CD14-positive monocyte (primary cell): ENCODE measurements at regions not wholly inside any gene's neighbourhood (a gene's known extent, or its start where the extent isn't known, plus 50 kb on each side); places are given as distances from the start of the nearest gene placed in this dataset.

Source experiments
- DNase-seq, 3 donors: peaks; one replicate each; pipeline ENCODE4 v3.0.0-alpha.2; 2011 to 2022
- H2AFZ ChIP-seq: 2 replicates; pipeline ENCODE4 v1.6.0; 2012; ENCODE audit warnings: mild to moderate bottlenecking, low read depth, low read length, inconsistent platforms; ENCODE audit not compliant: insufficient read depth, poor library complexity, severe bottlenecking
- H3K27ac ChIP-seq, 2 donors: 1 replicate in 1 of 2; 2 replicates in 1 of 2; pipeline ENCODE4 v1.5.1; 2012 to 2013; ENCODE audit warnings: low read length in 2 of 2, control low read depth in 1 of 2, inconsistent platforms in 1 of 2, low read depth in 1 of 2, mild to moderate bottlenecking in 1 of 2
- H3K27me3 ChIP-seq, 2 donors: one replicate each; pipeline versions ENCODE4 v1.6.0 to v1.6.1; 2011 to 2013; ENCODE audit warnings: low read length in 2 of 2; ENCODE audit not compliant: control insufficient read depth in 2 of 2, insufficient read depth in 2 of 2
- H3K36me3 ChIP-seq, 2 donors: replicated peaks in 1 of 2; 1 replicate in 1 of 2; 2 replicates in 1 of 2; pipeline versions ENCODE4 v1.5.1 to v1.6.1; 2012 to 2013; ENCODE audit warnings: low read length in 2 of 2, control low read depth in 1 of 2, inconsistent platforms in 1 of 2, mild to moderate bottlenecking in 1 of 2; ENCODE audit not compliant: insufficient read depth in 2 of 2, control insufficient read depth in 1 of 2
- H3K4me1 ChIP-seq, 2 donors: 1 replicate in 1 of 2; 2 replicates in 1 of 2; pipeline versions ENCODE4 v1.5.1 to v1.6.1; 2012 to 2013; ENCODE audit warnings: low read length in 2 of 2, control low read depth in 1 of 2, inconsistent platforms in 1 of 2, mild to moderate bottlenecking in 1 of 2, moderate library complexity in 1 of 2; ENCODE audit not compliant: insufficient read depth in 2 of 2, control insufficient read depth in 1 of 2
- H3K4me2 ChIP-seq: replicated peaks from 2 replicates; pipeline ENCODE3; 2012; ENCODE audit warnings: low read length, moderate library complexity, mild to moderate bottlenecking; ENCODE audit not compliant: poor library complexity, severe bottlenecking; ENCODE audit errors: extremely low read depth
- H3K4me3 ChIP-seq, 3 experiments: fragments of 200-600 bp in 1 of 3; sonication (generic) in 1 of 3; replicated peaks in 1 of 3; 1 replicate in 2 of 3; 2 replicates in 1 of 3; pipeline ENCODE4 v1.5.1; 2011 to 2013; ENCODE audit warnings: low read length in 3 of 3, mild to moderate bottlenecking in 3 of 3, control low read depth in 2 of 3, low read depth in 2 of 3, inconsistent platforms in 1 of 3, moderate library complexity in 1 of 3
- H3K79me2 ChIP-seq: 2 replicates; pipeline ENCODE4 v1.6.0; 2012; ENCODE audit warnings: mild to moderate bottlenecking, control low read depth, inconsistent platforms, low read length, moderate library complexity; ENCODE audit not compliant: insufficient read depth
- H3K9ac ChIP-seq: 2 replicates; pipeline ENCODE4 v1.6.0; 2017; ENCODE audit warnings: low read length, mild to moderate bottlenecking; ENCODE audit not compliant: insufficient read depth, poor library complexity, severe bottlenecking
- H3K9me3 ChIP-seq, 2 donors: replicated peaks in 1 of 2; 1 replicate in 1 of 2; 2 replicates in 1 of 2; pipeline versions ENCODE4 v1.5.1 to v1.6.1; 2012 to 2013; ENCODE audit warnings: low read length in 2 of 2, control low read depth in 1 of 2; ENCODE audit not compliant: control insufficient read depth in 1 of 2, insufficient read depth in 1 of 2
- H4K20me1 ChIP-seq: 2 replicates; pipeline ENCODE4 v1.6.0; 2012; ENCODE audit warnings: mild to moderate bottlenecking, low read length, control low read depth, moderate library complexity; ENCODE audit not compliant: insufficient read depth
- H3K27ac Mint-ChIP-seq, 7 donors: one replicate each; pipeline ENCODE4 v1.8.0; 2020; ENCODE audit warnings: mild to moderate bottlenecking in 7 of 7, mixed read lengths in 7 of 7, moderate library complexity in 6 of 7, inconsistent platforms in 2 of 7
- H3K27me3 Mint-ChIP-seq, 3 donors: one replicate each; pipeline ENCODE4 v1.8.0; 2021 to 2022; ENCODE audit warnings: low read depth in 3 of 3, mild to moderate bottlenecking in 3 of 3, mixed read lengths in 3 of 3, moderate library complexity in 3 of 3, inconsistent platforms in 1 of 3
- H3K36me3 Mint-ChIP-seq, 2 donors: one replicate each; pipeline ENCODE4 v1.8.0; 2020; ENCODE audit warnings: mixed read lengths in 2 of 2, inconsistent platforms in 1 of 2, mild to moderate bottlenecking in 1 of 2
- H3K4me1 Mint-ChIP-seq: one replicate; pipeline ENCODE4 v1.8.0; 2020; ENCODE audit warnings: mild to moderate bottlenecking, mixed read lengths
- H3K4me3 Mint-ChIP-seq, 2 donors: one replicate each; pipeline ENCODE4 v1.8.0; 2020; ENCODE audit warnings: mild to moderate bottlenecking in 2 of 2, mixed read lengths in 2 of 2, moderate library complexity in 1 of 2
- H3K9me3 Mint-ChIP-seq, 7 donors: one replicate each; pipeline ENCODE4 v1.8.0; 2020 to 2022; ENCODE audit warnings: mixed read lengths in 7 of 7, mild to moderate bottlenecking in 6 of 7, moderate library complexity in 6 of 7, inconsistent platforms in 2 of 7
- CTCF ChIP-seq: fragments of 200-600 bp; IDR thresholded peaks from one replicate; pipeline ENCODE4 v1.8.0; 2022; ENCODE audit warnings: antibody characterized with exemption, mild to moderate bottlenecking
- WGBS: methylation state at CpG from one replicate; pipeline ENCODE4 v1.1.5; 2013; ENCODE audit warnings: missing lambda C conversion rate; ENCODE audit not compliant: insufficient coverage; 5-methylcytosine and 5-hydroxymethylcytosine counted together
- intact Hi-C, 2 donors: fragments of 100-400 bp; cut with micrococcal nuclease; formaldehyde crosslinking; loops; one replicate each; pipeline versions ENCODE4 v1.15.0 to v1.15.1; 2023

DNA sequence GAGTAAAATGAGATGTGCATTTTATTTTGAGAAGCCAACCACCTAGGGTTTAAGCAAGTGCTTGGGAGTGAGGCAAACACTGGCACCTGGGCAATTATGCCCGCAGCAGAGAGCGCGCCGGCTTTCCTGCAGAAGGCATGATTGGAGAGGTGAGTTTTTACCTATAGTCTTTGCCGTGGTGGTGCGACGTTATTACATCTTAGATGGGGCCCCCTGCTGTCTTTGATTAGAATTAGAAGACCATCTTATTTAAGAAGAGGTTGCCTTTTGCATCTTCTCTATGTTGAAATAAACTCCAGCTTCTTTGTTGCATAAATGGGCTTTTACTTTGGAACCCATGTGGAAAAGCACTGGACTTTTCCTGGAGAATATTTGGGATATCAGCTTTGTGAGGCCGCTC, 409.5 kb downstream of the GLRX3 start:
- H3K9me3 Mint-ChIP-seq = peaks cover 0 to 1% (median 0%) of the 10 kb centered on the region in 7 donors
- Histone ChIP-seq H3K36me3 (no peaks in the 10 kb centered on the region), H3K79me2 (no peaks in the 10 kb centered on the region), H3K9ac (no peak overlapping the region), H3K27me3 (no peaks in the 10 kb centered on the region), H3K4me3 (no peak overlapping the region), H3K27ac (no peak overlapping the region), H3K4me2 (no peak overlapping the region), H2AFZ (no peak overlapping the region), H4K20me1 (no peaks in the 10 kb centered on the region), H3K9me3 (no peaks in the 10 kb centered on the region), H3K4me1 (no peaks in the 10 kb centered on the region)
- no peaks in the 10 kb centered on the region for H3K4me1 Mint-ChIP-seq
- no peak for DNase-seq
- H3K4me3 Mint-ChIP-seq = no peak overlapping the region
- intact Hi-C loops = no loop called here
- peaks cover 2 to 15% (median 9%) of the 10 kb centered on the region in 3 donors for H3K27me3 Mint-ChIP-seq
- no peaks in the 10 kb centered on the region for H3K36me3 Mint-ChIP-seq
- 80% methylated on average over 2 of the region's 8 CpGs for WGBS
- no peak for TF ChIP-seq CTCF
- H3K27ac Mint-ChIP-seq = no peak overlapping the region

DNA sequence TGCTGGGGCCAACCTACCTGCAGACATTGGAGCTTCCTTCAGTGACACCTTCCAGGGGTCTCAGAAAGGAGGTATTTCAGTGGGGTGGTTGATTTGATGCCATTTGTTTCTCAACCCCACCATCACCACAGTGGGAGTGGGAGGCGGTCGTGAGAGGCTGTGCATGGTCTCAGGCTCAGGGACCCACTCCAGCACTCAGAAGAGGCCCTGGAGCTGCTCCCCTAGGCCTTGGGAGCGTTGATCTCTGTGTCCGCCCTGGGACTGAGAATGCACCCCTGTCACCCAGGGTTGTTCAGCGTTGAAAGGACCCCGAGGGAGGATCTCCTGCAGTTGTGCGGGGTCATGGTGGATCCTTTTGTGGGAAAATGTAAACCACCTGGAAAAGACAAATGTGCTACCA, 410.6 kb downstream of the GLRX3 start:
- H3K4me1 Mint-ChIP-seq = no peaks in the 10 kb centered on the region
- WGBS = 70% methylated on average over 5 of the region's 7 CpGs

More for the DNA sequence above, 410.6 kb downstream of the GLRX3 start:
- Histone ChIP-seq H3K27ac (no peak overlapping the region), H3K4me2 (no peak overlapping the region), H4K20me1 (no peaks in the 10 kb centered on the region), H3K36me3 (no peaks in the 10 kb centered on the region), H3K27me3 (no peaks in the 10 kb centered on the region), H3K79me2 (no peaks in the 10 kb centered on the region), H2AFZ (no peak overlapping the region), H3K9ac (no peak overlapping the region), H3K9me3 (no peaks in the 10 kb centered on the region), H3K4me1 (no peaks in the 10 kb centered on the region), H3K4me3 (no peak overlapping the region)
- TF ChIP-seq CTCF = no peak
- peaks cover 2 to 15% (median 11%) of the 10 kb centered on the region in 3 donors for H3K27me3 Mint-ChIP-seq
- intact Hi-C loops = no loop called here
- H3K27ac Mint-ChIP-seq = no peak overlapping the region
- H3K4me3 Mint-ChIP-seq = no peak overlapping the region
- H3K9me3 Mint-ChIP-seq = peaks cover 0 to 1% (median 0%) of the 10 kb centered on the region in 7 donors
- H3K36me3 Mint-ChIP-seq = no peaks in the 10 kb centered on the region
- no peak for DNase-seq
